ENCODE measurements at regions not wholly inside any gene's neighbourhood (a gene's known extent, or its start where the extent isn't known, plus 50 kb on each side); places are given as distances from the start of the nearest gene placed in this dataset.

- FAIRE-seq (no peak), DNase-seq (ENCODE audit: low read depth) (no peak)
- Histone ChIP-seq H3K36me3 (ENCODE audit: control insufficient read depth, insufficient read depth, low read length) (no peaks in the 10 kb centered on the region), H3K4me3 (ENCODE audit: low read depth, low read length) (no peak overlapping the region), H3K27me3 (ENCODE audit: control insufficient read depth, insufficient read depth, low read length) (no peaks in the 10 kb centered on the region)
- TF ChIP-seq CTCF (IDR thresholded peaks at IDR 0.05; ENCODE audit: insufficient read depth, low read length, severe bottlenecking): no peak
Measured at GRCh38 chr2:34266908-34267697, 668.0 kb upstream of the FAM98A start.

GRCh38 chr2:34261701-34262100 is 662.6 kb upstream of the FAM98A start:
- no peak for TF ChIP-seq CTCF (IDR thresholded peaks at IDR 0.05; ENCODE audit: insufficient read depth, low read length, severe bottlenecking)
- FAIRE-seq: no peak
- Histone ChIP-seq H3K36me3 (ENCODE audit: control insufficient read depth, insufficient read depth, low read length) (no peaks in the 10 kb centered on the region), H3K4me3 (ENCODE audit: low read depth, low read length) (no peak overlapping the region), H3K27me3 (ENCODE audit: control insufficient read depth, insufficient read depth, low read length) (no peaks in the 10 kb centered on the region)
- no peak for DNase-seq (ENCODE audit: low read depth)

GRCh38 chr2:34254272-34254878 is 655.3 kb upstream of the FAM98A start:
- no peak for TF ChIP-seq CTCF (IDR thresholded peaks at IDR 0.05; ENCODE audit: insufficient read depth, low read length, severe bottlenecking)
- FAIRE-seq: no peak

GRCh38 chr2:34252111-34252510 is 653.0 kb upstream of the FAM98A start:
- TF ChIP-seq CTCF (IDR thresholded peaks at IDR 0.05; ENCODE audit: insufficient read depth, low read length, severe bottlenecking): no peak
- Histone ChIP-seq H3K36me3 (ENCODE audit: control insufficient read depth, insufficient read depth, low read length) (no peaks in the 10 kb centered on the region), H3K4me3 (ENCODE audit: low read depth, low read length) (no peak overlapping the region), H3K27me3 (ENCODE audit: control insufficient read depth, insufficient read depth, low read length) (no peaks in the 10 kb centered on the region)
- no peak for FAIRE-seq
- DNase-seq (ENCODE audit: low read depth): no peak

More at GRCh38 chr2:34254272-34254878, 655.3 kb upstream of the FAM98A start:
- H3K4me3 ChIP-seq (ENCODE audit: low read depth, low read length): no peak overlapping the region
- H3K27me3 ChIP-seq (ENCODE audit: control insufficient read depth, insufficient read depth, low read length): no peaks in the 10 kb centered on the region
- no peak for DNase-seq (ENCODE audit: low read depth)
- H3K36me3 ChIP-seq (ENCODE audit: control insufficient read depth, insufficient read depth, low read length): no peaks in the 10 kb centered on the region

GRCh38 chr2:34251578-34251977 is 652.5 kb upstream of the FAM98A start:
- no peak for FAIRE-seq
- TF ChIP-seq CTCF (IDR thresholded peaks at IDR 0.05; ENCODE audit: insufficient read depth, low read length, severe bottlenecking): no peak
- H3K4me3 ChIP-seq (ENCODE audit: low read depth, low read length): no peak overlapping the region

More at GRCh38 chr2:34251578-34251977, 652.5 kb upstream of the FAM98A start:
- H3K36me3 ChIP-seq (ENCODE audit: control insufficient read depth, insufficient read depth, low read length): no peaks in the 10 kb centered on the region
- no peak for DNase-seq (ENCODE audit: low read depth)
- H3K27me3 ChIP-seq (ENCODE audit: control insufficient read depth, insufficient read depth, low read length): no peaks in the 10 kb centered on the region
